Stimulated activated CD4-positive, alpha-beta T cell treated with anti-CD3 and anti-CD28 coated beads, Interleukin-15, amount 100 ng/mL, for 48 hours (primary cell): ENCODE measurements at regions not wholly inside any gene's neighbourhood (a gene's known extent, or its start where the extent isn't known, plus 50 kb on each side); places are given as distances from the start of the nearest gene placed in this dataset.

Experiments
- DNase-seq, 2 donors: peaks; one replicate each; pipeline ENCODE4 v3.0.0-alpha.2; 2020; ENCODE audit warnings: low read depth in 2 of 2

GRCh38 chr12:124687174-124687902 is 119.9 kb upstream of the NCOR2 start:
- DNase-seq: no peak

GRCh38 chr12:124686370-124687173 is 119.2 kb upstream of the NCOR2 start:
- no peak for DNase-seq

GRCh38 chr12:124685689-124686369 is 118.4 kb upstream of the NCOR2 start:
- no peak for DNase-seq

- DNase-seq: no peak
Observed at GRCh38 chr12:124684971-124685688, 117.7 kb upstream of the NCOR2 start.

- no peak for DNase-seq
Observed at GRCh38 chr12:124684496-124684895, 117.1 kb upstream of the NCOR2 start.

GRCh38 chr12:124683152-124684124 is 116.0 kb upstream of the NCOR2 start:
- no peak for DNase-seq

GRCh38 chr12:124682425-124683151 is 115.2 kb upstream of the NCOR2 start:
- DNase-seq: no peak

GRCh38 chr12:124681779-124682391 is 114.5 kb upstream of the NCOR2 start:
- no peak for DNase-seq

- peak in 1 of 2 donors; percentile 21 for DNase-seq
Observed at GRCh38 chr12:124680863-124681778, 113.7 kb upstream of the NCOR2 start.

GRCh38 chr12:124679533-124680371 is 112.3 kb upstream of the NCOR2 start:
- DNase-seq: no peak

- DNase-seq: no peak
Observed at GRCh38 chr12:124679047-124679446, 111.6 kb upstream of the NCOR2 start.

GRCh38 chr12:124678421-124678893 is 111.0 kb upstream of the NCOR2 start:
- DNase-seq: no peak

GRCh38 chr12:124677552-124678356 is 110.3 kb upstream of the NCOR2 start:
- no peak for DNase-seq

GRCh38 chr12:124676714-124677462 is 109.5 kb upstream of the NCOR2 start:
- DNase-seq: no peak

- DNase-seq: no peak
Observed at GRCh38 chr12:124675881-124676713, 108.7 kb upstream of the NCOR2 start.
